GM12891 (cell line): ENCODE measurements at regions not wholly inside any gene's neighbourhood (a gene's known extent, or its start where the extent isn't known, plus 50 kb on each side); places are given as distances from the start of the nearest gene placed in this dataset.

Experiments
- POLR2A ChIP-seq: IDR thresholded peaks from 2 replicates; pipeline ENCODE4 v1.6.1; 2011; ENCODE audit warnings: low read depth, low read length, control low read depth
- POLR2AphosphoS5 ChIP-seq: IDR thresholded peaks from 2 replicates; pipeline ENCODE4 v1.6.1; 2011; ENCODE audit warnings: low read depth, low read length, control low read depth
- POU2F2 ChIP-seq: IDR thresholded peaks from 2 replicates; pipeline ENCODE4 v1.6.1; 2011; ENCODE audit warnings: low read depth, mild to moderate bottlenecking, control low read depth, low read length, moderate library complexity
- SPI1 ChIP-seq: IDR thresholded peaks from 2 replicates; pipeline ENCODE4 v1.6.1; 2011; ENCODE audit warnings: low read depth, low read length, control low read depth
- TAF1 ChIP-seq: IDR thresholded peaks from 2 replicates; pipeline ENCODE4 v1.6.1; 2011; ENCODE audit warnings: low read depth, low read length, control low read depth

- TF ChIP-seq POLR2A, result no peak
- no peak for TF ChIP-seq SPI1
- TF ChIP-seq TAF1, result no peak
- no peak for TF ChIP-seq POLR2AphosphoS5
- no peak for TF ChIP-seq POU2F2
These were observed 893.5 kb upstream of the RBFOX1 start for GRCh38 chr16:6439129-6439528.
